Aorta (tissue), 5 donors: ENCODE measurements at regions not wholly inside any gene's neighbourhood (a gene's known extent, or its start where the extent isn't known, plus 50 kb on each side); places are given as distances from the start of the nearest gene placed in this dataset.
"Not testable (repeated sequence)": the region's sequence is repeated elsewhere in the genome, so short reads cannot be mapped to it uniquely, and the experiment has no call there.

Source experiments
- ATAC-seq: fragments of 200-7000 bp; cut with Tn5 transposase; one replicate; pipeline ENCODE4 v1.9.1; 2022; ENCODE audit warnings: moderate library complexity; ENCODE audit not compliant: low FRiP score
- DNase-seq, 2 donors: peaks; one replicate each; pipeline ENCODE4 v3.0.0-alpha.2; 2020
- H3K27ac ChIP-seq, 2 donors: one replicate each; pipeline ENCODE4 v1.5.1; 2013; ENCODE audit warnings: low read length in 2 of 2, mild to moderate bottlenecking in 2 of 2, moderate library complexity in 2 of 2, control low read depth in 1 of 2, inconsistent platforms in 1 of 2, low read depth in 1 of 2
- H3K27me3 ChIP-seq, 2 donors: one replicate each; pipeline ENCODE4 v1.6.1; 2013; ENCODE audit warnings: control low read depth in 1 of 2, low read length in 1 of 2, mild to moderate bottlenecking in 1 of 2, moderate library complexity in 1 of 2; ENCODE audit not compliant: insufficient read depth in 2 of 2, control insufficient read depth in 1 of 2
- H3K36me3 ChIP-seq, 2 donors: one replicate each; pipeline ENCODE4 v1.6.1; 2013; ENCODE audit warnings: control low read depth in 1 of 2, low read length in 1 of 2, mild to moderate bottlenecking in 1 of 2; ENCODE audit not compliant: insufficient read depth in 2 of 2, control insufficient read depth in 1 of 2
- H3K4me1 ChIP-seq, 2 donors: one replicate each; pipeline ENCODE4 v1.6.1; 2013; ENCODE audit warnings: low read length in 2 of 2, control low read depth in 1 of 2, mild to moderate bottlenecking in 1 of 2, moderate library complexity in 1 of 2; ENCODE audit not compliant: insufficient read depth in 2 of 2, control insufficient read depth in 1 of 2
- H3K4me3 ChIP-seq, 2 donors: one replicate each; pipeline ENCODE4 v1.5.1; 2013; ENCODE audit warnings: low read length in 2 of 2, control low read depth in 1 of 2, mild to moderate bottlenecking in 1 of 2
- H3K9me3 ChIP-seq: one replicate; pipeline ENCODE4 v1.6.1; 2013; ENCODE audit warnings: mild to moderate bottlenecking, low read length; ENCODE audit not compliant: control insufficient read depth
- WGBS, 2 donors: extraction: QIAGEN DNeasy Blood & Tissue Kit; methylation state at CpG; one replicate each; pipeline ENCODE4 v1.1.7; 2013; 5-methylcytosine and 5-hydroxymethylcytosine counted together
- intact Hi-C, 2 donors: fragments of 100-400 bp; cut with DNase I; formaldehyde crosslinking; loops; one replicate each; pipeline versions ENCODE4 v1.14.2 to v1.15.0; 2022
- donor health status: healthy with polysubstance abuse.
- donor health status: Bipolar disorder and iron deficiency.
- donor health status: DM: no; HTN: no; CAD: no.
- donor health status: DM: no; HTN: no; CAD: no.
- donor health status: DM: yes; HTN: yes; CAD: no.

DNA sequence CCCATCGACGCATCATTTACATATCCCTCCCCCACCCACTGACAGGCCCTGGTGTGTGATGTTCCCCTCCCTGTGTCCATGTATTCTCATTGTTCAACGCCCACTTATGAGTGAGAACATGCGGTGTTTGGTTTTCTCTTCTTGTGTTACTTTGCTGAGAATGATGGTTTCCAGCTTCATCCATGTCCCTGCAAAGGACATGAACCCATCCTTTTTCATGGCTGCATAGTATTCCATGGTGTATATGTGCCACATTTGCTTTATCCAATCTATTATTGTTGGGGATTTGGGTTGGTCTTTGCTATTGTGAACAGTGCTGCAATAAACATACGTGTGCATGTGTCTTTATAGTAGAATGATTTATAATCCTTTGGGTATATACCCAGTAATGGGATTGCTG, 243.3 kb downstream of the TTC6 start:
- 68 to 70% methylated on average over 5 of the region's 5 CpGs for WGBS, 2 donors

GRCh38 chr14:37841039-37841438, 245.6 kb downstream of the TTC6 start:
- H3K4me1 ChIP-seq, H3K9me3 ChIP-seq, H3K36me3 ChIP-seq, H3K4me3 ChIP-seq, intact Hi-C loops, ATAC-seq, DNase-seq, H3K27ac ChIP-seq, H3K27me3 ChIP-seq: not testable (repeated sequence)
- WGBS, 2 donors, result 72 to 78% methylated on average over 4 of the region's 4 CpGs

More for the DNA sequence above, 243.3 kb downstream of the TTC6 start:
- ATAC-seq, H3K9me3 ChIP-seq, H3K4me1 ChIP-seq, H3K27ac ChIP-seq, intact Hi-C loops, H3K27me3 ChIP-seq, DNase-seq, H3K4me3 ChIP-seq, H3K36me3 ChIP-seq: not testable (repeated sequence)

GRCh38 chr14:37842106-37842505, 246.7 kb downstream of the TTC6 start:
- H3K4me3 ChIP-seq, result no peak overlapping the region
- intact Hi-C loops, result no loop called here
- peaks cover 0 to 3% of the 10 kb centered on the region in 2 donors for H3K27me3 ChIP-seq
- no peak for DNase-seq
- no peak for ATAC-seq
- no peak overlapping the region for H3K27ac ChIP-seq
- no peaks in the 10 kb centered on the region for H3K4me1 ChIP-seq
- 61 to 63% methylated on average over 3 of the region's 3 CpGs for WGBS, 2 donors
- no peaks in the 10 kb centered on the region for H3K36me3 ChIP-seq
- no peaks in the 10 kb centered on the region for H3K9me3 ChIP-seq

- ATAC-seq (no peak), DNase-seq (no peak)
- Histone ChIP-seq H3K36me3 (no peaks in the 10 kb centered on the region), H3K27me3 (peaks cover 0 to 3% of the 10 kb centered on the region in 2 donors), H3K4me3 (no peak overlapping the region), H3K27ac (no peak overlapping the region), H3K9me3 (no peaks in the 10 kb centered on the region), H3K4me1 (no peaks in the 10 kb centered on the region)
- intact Hi-C loops, result no loop called here
- 71 to 82% methylated on average over 8 of the region's 8 CpGs for WGBS, 2 donors
Measured at GRCh38 chr14:37843954-37844607, 248.7 kb downstream of the TTC6 start.

- no peak overlapping the region for H3K27ac ChIP-seq
- no peaks in the 10 kb centered on the region for H3K36me3 ChIP-seq
- intact Hi-C loops, result no loop called here
- 71 to 76% methylated on average over 2 of the region's 2 CpGs for WGBS, 2 donors
- no peak overlapping the region for H3K4me3 ChIP-seq
- H3K9me3 ChIP-seq, result no peaks in the 10 kb centered on the region
- DNase-seq (no peak), ATAC-seq (no peak)
- H3K4me1 ChIP-seq, result no peaks in the 10 kb centered on the region
- H3K27me3 ChIP-seq, result peaks cover 0 to 3% of the 10 kb centered on the region in 2 donors
Measured at GRCh38 chr14:37844614-37845013, 249.2 kb downstream of the TTC6 start.

GRCh38 chr14:37848985-37849621, 253.7 kb downstream of the TTC6 start:
- H3K9me3 ChIP-seq, result no peaks in the 10 kb centered on the region
- no peak overlapping the region for H3K4me3 ChIP-seq
- intact Hi-C loops, result no loop called here
- DNase-seq (no peak), ATAC-seq (no peak)
- no peaks in the 10 kb centered on the region for H3K4me1 ChIP-seq
- H3K27ac ChIP-seq, result no peak overlapping the region
- H3K27me3 ChIP-seq, result peaks cover 0 to 3% of the 10 kb centered on the region in 2 donors
- no peaks in the 10 kb centered on the region for H3K36me3 ChIP-seq
- WGBS, 2 donors, result 75 to 78% methylated on average over 2 of the region's 2 CpGs

GRCh38 chr14:37851054-37851453, 255.6 kb downstream of the TTC6 start:
- DNase-seq (no peak), ATAC-seq (no peak)
- intact Hi-C loops, result no loop called here
- WGBS, 2 donors, result 61 to 86% methylated on average over 1 of the region's 1 CpG
- Histone ChIP-seq H3K4me1 (no peaks in the 10 kb centered on the region), H3K27me3 (no peaks in the 10 kb centered on the region), H3K4me3 (no peak overlapping the region), H3K36me3 (no peaks in the 10 kb centered on the region), H3K9me3 (no peaks in the 10 kb centered on the region), H3K27ac (no peak overlapping the region)

- Histone ChIP-seq H3K9me3 (peaks cover 2% of the 10 kb centered on the region), H3K27me3 (peaks cover 0 to 2% of the 10 kb centered on the region in 2 donors), H3K4me3 (no peak overlapping the region), H3K36me3 (no peaks in the 10 kb centered on the region), H3K27ac (no peak overlapping the region), H3K4me1 (no peaks in the 10 kb centered on the region)
- 94 to 100% methylated on average over 1 of the region's 1 CpG for WGBS, 2 donors
- ATAC-seq (no peak), DNase-seq (no peak)
- intact Hi-C loops, result no loop called here
Measured at GRCh38 chr14:37855871-37856270, 260.4 kb downstream of the TTC6 start.

- no peaks in the 10 kb centered on the region for H3K36me3 ChIP-seq
- ATAC-seq (no peak), DNase-seq (no peak)
- 91 to 93% methylated on average over 2 of the region's 2 CpGs for WGBS, 2 donors
- no peaks in the 10 kb centered on the region for H3K4me1 ChIP-seq
- H3K27ac ChIP-seq, result no peak overlapping the region
- H3K9me3 ChIP-seq, result peaks cover 2% of the 10 kb centered on the region
- H3K27me3 ChIP-seq, result peaks cover 0 to 2% of the 10 kb centered on the region in 2 donors
- no peak overlapping the region for H3K4me3 ChIP-seq
- intact Hi-C loops, result no loop called here
Measured at GRCh38 chr14:37857774-37858266, 262.4 kb downstream of the TTC6 start.
